BLaER1 (cell line): ENCODE measurements at regions not wholly inside any gene's neighbourhood (a gene's known extent, or its start where the extent isn't known, plus 50 kb on each side); places are given as distances from the start of the nearest gene placed in this dataset.

ENCODE experiments used
- H3K27ac ChIP-seq: shearing (Covaris generic); formaldehyde crosslinking; 2 replicates; pipeline ENCODE4 v1.8.1; 2022
- H3K27me3 ChIP-seq: shearing (Covaris generic); formaldehyde crosslinking; 2 replicates; pipeline ENCODE4 v1.8.1; 2022
- H3K36me3 ChIP-seq: shearing (Covaris generic); formaldehyde crosslinking; 2 replicates; pipeline ENCODE4 v1.8.1; 2022
- H3K4me1 ChIP-seq: shearing (Covaris generic); formaldehyde crosslinking; 2 replicates; pipeline ENCODE4 v1.8.1; 2022
- H3K4me2 ChIP-seq: shearing (Covaris generic); formaldehyde crosslinking; 2 replicates; pipeline ENCODE4 v1.8.1; 2022
- H3K4me3 ChIP-seq: shearing (Covaris generic); formaldehyde crosslinking; 2 replicates; pipeline ENCODE4 v1.8.1; 2022
- H3K9ac ChIP-seq: shearing (Covaris generic); formaldehyde crosslinking; 2 replicates; pipeline ENCODE4 v1.8.1; 2022
- H3K9me3 ChIP-seq: shearing (Covaris generic); formaldehyde crosslinking; 2 replicates; pipeline ENCODE4 v1.8.1; 2022
- H4K20me1 ChIP-seq: shearing (Covaris generic); formaldehyde crosslinking; 2 replicates; pipeline ENCODE4 v1.8.1; 2022
- Cebpa-rat ChIP-seq: shearing (Covaris generic); IDR thresholded peaks from 2 replicates; pipeline ENCODE4 v1.8.1; 2022

DNA sequence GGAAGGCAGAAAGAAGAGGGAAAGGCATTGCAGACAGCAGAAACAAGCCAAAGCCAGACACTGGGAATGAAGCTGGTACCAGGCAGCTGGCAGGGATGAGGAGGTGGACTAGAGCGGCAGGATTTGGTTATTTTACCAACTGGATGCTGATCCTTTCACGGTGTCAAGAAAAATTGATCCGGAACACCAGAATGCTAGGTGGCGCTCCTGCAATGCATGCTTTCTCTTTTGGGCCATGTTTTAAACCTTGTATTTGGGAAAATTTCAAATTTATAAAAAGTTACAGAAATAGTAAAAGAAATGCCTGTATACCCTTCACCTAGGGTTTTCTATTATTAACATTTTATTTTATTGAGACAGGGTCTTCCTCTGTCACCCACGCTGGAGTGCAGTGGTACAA lies 224.7 kb downstream of the SOX9 start:
- no peak overlapping the region for H3K9ac ChIP-seq
- H3K4me2 ChIP-seq: no peak overlapping the region
- no peaks in the 10 kb centered on the region for H3K36me3 ChIP-seq
- H3K4me1 ChIP-seq: no peaks in the 10 kb centered on the region
- H3K9me3 ChIP-seq: no peaks in the 10 kb centered on the region
- no peak for TF ChIP-seq Cebpa-rat
- H3K27ac ChIP-seq: no peak overlapping the region
- no peaks in the 10 kb centered on the region for H3K27me3 ChIP-seq
- H4K20me1 ChIP-seq: no peaks in the 10 kb centered on the region
- no peak overlapping the region for H3K4me3 ChIP-seq

DNA sequence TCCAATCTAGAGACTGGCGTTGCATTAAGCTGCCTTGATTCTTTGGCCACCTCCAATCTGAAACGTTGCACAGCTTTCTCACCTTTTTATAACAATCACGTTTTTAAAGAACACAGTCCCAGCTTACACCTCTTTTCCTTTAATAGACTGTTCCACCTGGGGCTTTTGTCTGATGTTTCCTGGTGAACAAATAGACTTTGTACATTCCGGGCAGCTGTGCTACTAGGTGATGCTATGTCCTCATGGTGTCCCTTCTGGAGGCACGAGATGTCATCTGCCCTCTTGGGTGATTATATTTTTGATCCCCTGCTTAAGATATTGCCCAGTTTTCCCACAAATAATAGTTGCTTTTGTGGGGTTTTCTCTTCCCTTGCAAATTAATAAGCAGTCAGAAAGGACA lies 225.5 kb downstream of the SOX9 start:
- Histone ChIP-seq H4K20me1 (no peaks in the 10 kb centered on the region), H3K4me3 (no peak overlapping the region), H3K9me3 (no peaks in the 10 kb centered on the region), H3K27me3 (no peaks in the 10 kb centered on the region), H3K27ac (no peak overlapping the region), H3K36me3 (no peaks in the 10 kb centered on the region), H3K4me1 (no peaks in the 10 kb centered on the region), H3K4me2 (no peak overlapping the region), H3K9ac (no peak overlapping the region)
- TF ChIP-seq Cebpa-rat: no peak

DNA sequence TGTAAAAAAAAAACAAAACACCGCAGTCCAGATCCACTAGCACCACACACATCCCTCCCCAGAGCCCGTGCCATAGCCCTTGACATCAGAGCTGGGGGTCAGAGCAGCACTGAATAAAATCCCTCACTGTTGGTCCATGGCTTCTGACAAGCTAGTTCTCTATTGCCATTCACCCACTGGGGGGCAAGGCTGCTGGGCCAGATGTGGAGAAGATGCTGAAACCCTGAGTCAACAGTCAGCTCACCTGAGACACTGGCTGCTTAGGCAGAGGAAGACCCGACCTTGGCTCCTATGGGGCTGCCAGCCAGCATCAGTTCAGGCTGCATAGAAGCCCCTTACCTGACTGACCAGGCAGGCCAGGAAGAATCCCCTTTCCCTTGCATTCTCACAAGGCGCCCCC lies 228.2 kb downstream of the SOX9 start:
- no peak for TF ChIP-seq Cebpa-rat
- H3K27ac ChIP-seq: no peak overlapping the region

DNA sequence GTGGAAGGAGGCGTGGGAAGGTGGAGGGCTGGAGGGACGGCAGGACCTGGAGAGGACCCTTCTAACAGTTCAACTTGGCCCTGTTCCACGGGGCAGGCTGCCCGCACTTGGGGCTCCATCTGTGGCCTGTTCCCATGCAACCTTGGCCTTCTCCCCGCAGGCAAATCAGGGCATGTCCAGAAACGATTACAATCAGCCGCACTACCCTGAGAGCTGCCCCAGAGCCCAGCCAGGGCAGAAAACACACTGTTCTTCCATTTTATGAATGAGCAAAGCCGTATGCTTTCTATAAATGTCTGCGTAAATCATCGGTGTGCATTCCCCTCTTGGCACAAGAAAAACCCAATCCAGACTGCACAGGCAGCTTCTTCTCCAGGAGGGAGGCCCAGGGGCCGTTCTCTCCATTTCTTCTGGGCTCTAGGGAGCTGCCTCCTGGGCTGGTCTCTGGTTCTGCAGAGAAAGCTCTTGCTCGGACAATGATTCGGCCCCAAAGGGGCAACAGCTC lies 228.7 kb downstream of the SOX9 start:
- peaks cover 11% of the 10 kb centered on the region for H3K9me3 ChIP-seq
- H3K27ac ChIP-seq: no peak overlapping the region
- H3K36me3 ChIP-seq: no peaks in the 10 kb centered on the region

More for the DNA sequence above, 228.2 kb downstream of the SOX9 start:
- H3K4me2 ChIP-seq: no peak overlapping the region
- no peak overlapping the region for H3K9ac ChIP-seq
- peaks cover 7% of the 10 kb centered on the region for H3K9me3 ChIP-seq
- H3K36me3 ChIP-seq: no peaks in the 10 kb centered on the region
- no peaks in the 10 kb centered on the region for H4K20me1 ChIP-seq
- H3K4me3 ChIP-seq: no peak overlapping the region
- no peaks in the 10 kb centered on the region for H3K4me1 ChIP-seq
- H3K27me3 ChIP-seq: no peaks in the 10 kb centered on the region

DNA sequence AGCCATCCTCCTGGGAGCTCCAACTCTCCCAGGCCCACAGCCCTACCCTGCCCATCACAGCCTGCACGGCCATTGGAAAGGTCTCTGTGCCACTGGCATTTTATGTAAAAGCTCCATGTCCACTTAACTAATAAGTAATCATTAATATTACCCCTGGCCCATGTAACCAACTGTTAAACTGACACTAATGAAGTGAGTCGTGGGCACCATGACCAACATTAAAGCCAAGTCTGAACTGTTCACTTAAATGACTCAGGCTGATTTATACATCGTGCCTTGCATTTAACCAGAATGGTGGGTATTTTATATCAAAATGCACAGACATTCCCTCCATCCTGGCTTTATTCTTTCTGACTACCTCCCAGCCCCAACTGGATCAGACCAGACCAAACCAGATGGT lies 229.3 kb downstream of the SOX9 start:
- Histone ChIP-seq H3K27me3 (no peaks in the 10 kb centered on the region), H3K9ac (no peak overlapping the region), H3K9me3 (peaks cover 11% of the 10 kb centered on the region), H3K4me3 (no peak overlapping the region), H3K4me1 (no peaks in the 10 kb centered on the region), H3K36me3 (no peaks in the 10 kb centered on the region), H3K4me2 (no peak overlapping the region), H3K27ac (no peak overlapping the region), H4K20me1 (no peaks in the 10 kb centered on the region)
- no peak for TF ChIP-seq Cebpa-rat

More for the DNA sequence above, 228.7 kb downstream of the SOX9 start:
- Histone ChIP-seq H3K4me3 (no peak overlapping the region), H3K4me2 (no peak overlapping the region), H4K20me1 (no peaks in the 10 kb centered on the region), H3K27me3 (no peaks in the 10 kb centered on the region), H3K9ac (no peak overlapping the region), H3K4me1 (no peaks in the 10 kb centered on the region)
- TF ChIP-seq Cebpa-rat: no peak

DNA sequence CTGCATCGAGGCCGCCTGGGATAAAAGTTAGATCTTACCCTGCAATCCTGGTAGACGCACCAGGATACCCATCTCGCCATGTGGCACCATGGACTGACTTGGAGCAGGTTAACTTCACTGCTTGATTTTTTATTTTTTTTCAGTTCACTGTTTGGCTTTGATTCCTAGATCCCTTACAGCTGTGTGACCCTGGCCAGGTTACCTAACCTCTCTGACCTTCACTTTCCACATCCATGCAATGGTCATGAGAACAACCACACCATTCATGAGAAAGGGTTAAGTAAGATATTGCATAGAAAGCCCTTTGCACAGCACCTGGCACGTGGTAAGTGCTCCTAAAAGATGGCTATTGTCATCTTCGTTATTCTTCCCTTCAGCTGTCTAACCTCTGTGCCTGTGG lies 230.5 kb downstream of the SOX9 start:
- Histone ChIP-seq H3K27ac (no peak overlapping the region), H3K4me3 (no peak overlapping the region), H3K4me1 (no peaks in the 10 kb centered on the region), H3K4me2 (no peak overlapping the region), H4K20me1 (no peaks in the 10 kb centered on the region), H3K9ac (no peak overlapping the region), H3K9me3 (peaks cover 17% of the 10 kb centered on the region), H3K27me3 (no peaks in the 10 kb centered on the region), H3K36me3 (no peaks in the 10 kb centered on the region)
- no peak for TF ChIP-seq Cebpa-rat

DNA sequence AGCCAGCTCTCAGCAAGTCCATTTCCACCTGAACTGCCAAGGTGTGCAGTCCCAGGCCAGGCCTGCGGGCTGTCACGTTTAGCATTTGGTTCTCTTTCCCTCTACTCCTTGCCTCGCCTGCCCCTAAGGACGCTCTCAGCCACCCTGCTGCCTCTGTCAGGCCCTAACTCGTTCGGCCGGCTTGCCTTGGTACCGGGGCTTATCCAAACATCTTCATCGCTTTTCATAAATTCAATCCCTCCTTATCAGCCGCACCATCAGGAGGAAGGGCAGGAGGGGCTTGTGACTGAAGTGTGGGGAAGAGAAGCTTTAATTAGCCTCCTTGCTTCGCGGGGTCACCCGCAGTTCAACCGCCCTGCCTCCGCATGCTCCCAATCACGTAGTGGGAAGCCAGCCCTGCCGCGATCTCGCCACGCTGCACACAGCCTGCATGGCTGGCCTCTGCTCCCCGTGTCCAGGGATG lies 231.1 kb downstream of the SOX9 start:
- no peak for TF ChIP-seq Cebpa-rat
- no peaks in the 10 kb centered on the region for H4K20me1 ChIP-seq
- H3K36me3 ChIP-seq: no peaks in the 10 kb centered on the region
- no peak overlapping the region for H3K9ac ChIP-seq
- H3K27me3 ChIP-seq: no peaks in the 10 kb centered on the region
- H3K4me2 ChIP-seq: no peak overlapping the region
- no peaks in the 10 kb centered on the region for H3K4me1 ChIP-seq
- H3K9me3 ChIP-seq: peaks cover 17% of the 10 kb centered on the region
- no peak overlapping the region for H3K4me3 ChIP-seq
- H3K27ac ChIP-seq: no peak overlapping the region

DNA sequence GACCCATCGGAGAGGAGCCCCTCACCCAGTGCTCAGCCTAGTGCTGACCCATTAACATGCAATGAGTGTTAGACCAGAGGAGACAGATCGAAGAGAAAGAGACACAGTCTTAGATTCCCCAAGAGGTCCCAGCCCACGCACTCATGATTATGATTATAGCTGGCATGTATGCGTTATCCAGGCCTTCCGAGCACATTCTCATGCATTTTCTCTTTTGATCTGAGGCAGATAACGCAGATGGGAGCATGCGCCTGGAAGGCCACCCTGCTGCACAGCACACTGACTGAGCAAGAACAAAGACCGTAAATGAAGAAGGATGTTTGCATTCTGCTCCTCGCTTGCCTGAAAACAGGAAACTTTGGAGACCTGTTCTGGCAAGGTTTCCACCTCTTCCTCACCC lies 232.7 kb downstream of the SOX9 start:
- Histone ChIP-seq H3K4me2 (no peak overlapping the region), H3K27me3 (no peaks in the 10 kb centered on the region), H3K36me3 (no peaks in the 10 kb centered on the region), H3K27ac (no peak overlapping the region), H4K20me1 (no peaks in the 10 kb centered on the region), H3K4me3 (no peak overlapping the region), H3K9ac (no peak overlapping the region), H3K4me1 (no peaks in the 10 kb centered on the region), H3K9me3 (peaks cover 17% of the 10 kb centered on the region)
- no peak for TF ChIP-seq Cebpa-rat

DNA sequence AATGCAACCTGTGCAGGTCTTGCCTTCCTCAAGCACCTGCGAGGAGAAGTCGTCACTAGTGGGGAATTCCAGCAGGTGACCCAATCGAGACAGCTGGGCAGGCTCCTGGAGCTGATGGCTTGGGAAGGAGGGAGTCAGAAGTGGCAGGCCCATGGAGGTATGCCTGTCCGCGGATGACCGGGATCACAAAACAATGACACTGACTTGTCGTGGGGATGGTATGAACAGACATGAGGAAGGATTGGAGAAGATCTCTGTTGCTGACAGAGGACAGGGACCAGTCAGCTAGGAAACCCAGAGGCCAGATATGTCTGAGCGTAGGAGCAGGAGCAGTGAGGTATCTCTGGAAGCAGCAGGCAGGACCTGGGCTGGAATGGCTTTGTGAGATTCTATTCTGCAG lies 233.3 kb downstream of the SOX9 start:
- H3K27me3 ChIP-seq: no peaks in the 10 kb centered on the region
- no peak overlapping the region for H3K4me2 ChIP-seq
- no peaks in the 10 kb centered on the region for H3K36me3 ChIP-seq
- no peak for TF ChIP-seq Cebpa-rat
- H4K20me1 ChIP-seq: no peaks in the 10 kb centered on the region
- no peak overlapping the region for H3K4me3 ChIP-seq
- peaks cover 17% of the 10 kb centered on the region for H3K9me3 ChIP-seq
- no peak overlapping the region for H3K27ac ChIP-seq
- no peaks in the 10 kb centered on the region for H3K4me1 ChIP-seq
- H3K9ac ChIP-seq: no peak overlapping the region

DNA sequence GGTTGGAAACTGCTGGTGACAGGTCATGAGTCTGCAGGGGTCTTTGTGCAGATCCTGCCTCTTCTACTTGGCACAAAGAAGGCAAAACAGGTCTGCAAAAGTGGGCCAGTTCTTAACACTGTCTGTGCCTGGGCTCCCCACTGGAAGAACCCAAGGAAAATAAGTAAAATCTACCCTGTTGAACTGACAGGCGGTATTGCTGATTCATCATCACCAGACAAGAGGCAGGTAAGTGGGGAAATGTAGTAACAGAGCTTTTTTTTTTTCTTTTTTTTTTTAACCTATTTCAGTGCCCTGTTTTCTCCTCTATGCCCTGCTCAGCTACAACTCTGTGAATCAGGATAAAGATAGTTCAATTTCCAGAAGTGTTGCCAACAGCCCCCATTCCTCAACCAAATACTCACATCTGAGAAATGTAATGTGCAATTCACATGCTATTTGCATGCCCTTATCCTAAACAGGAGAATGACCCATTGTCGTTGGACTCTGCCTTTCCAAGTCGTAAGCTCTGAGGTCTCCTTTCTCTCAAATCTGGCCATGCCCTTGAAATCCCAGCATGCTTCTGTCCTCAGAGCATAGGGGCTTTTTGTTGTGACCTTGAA lies 237.0 kb downstream of the SOX9 start:
- H3K27ac ChIP-seq: no peak overlapping the region
- no peaks in the 10 kb centered on the region for H3K4me1 ChIP-seq
- no peaks in the 10 kb centered on the region for H3K36me3 ChIP-seq
- no peak overlapping the region for H3K4me2 ChIP-seq
- no peaks in the 10 kb centered on the region for H3K27me3 ChIP-seq
- TF ChIP-seq Cebpa-rat: no peak
- H3K4me3 ChIP-seq: no peak overlapping the region
- H4K20me1 ChIP-seq: no peaks in the 10 kb centered on the region
- H3K9me3 ChIP-seq: peaks cover 17% of the 10 kb centered on the region
- H3K9ac ChIP-seq: no peak overlapping the region

DNA sequence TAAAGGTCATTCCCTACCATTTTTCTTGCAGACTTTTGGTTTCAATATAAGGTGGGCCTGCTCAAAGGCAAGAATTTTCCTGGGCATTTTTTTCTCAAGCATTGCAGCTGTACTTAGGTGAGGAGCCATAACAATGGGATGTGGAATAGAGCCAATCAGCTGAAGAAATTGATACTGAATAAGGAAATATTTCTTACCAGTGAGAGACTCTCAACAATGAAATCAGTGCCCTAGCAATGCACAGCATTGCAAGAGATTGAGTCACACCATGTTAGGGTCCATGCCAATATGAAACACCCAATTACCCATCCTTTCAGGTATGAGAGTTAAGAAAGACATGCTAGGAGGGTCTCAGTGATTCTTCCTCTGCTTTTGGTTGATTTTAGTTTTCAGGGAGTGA lies 237.6 kb downstream of the SOX9 start:
- H3K36me3 ChIP-seq: no peaks in the 10 kb centered on the region
- H3K9ac ChIP-seq: no peak overlapping the region

More for the DNA sequence above, 237.6 kb downstream of the SOX9 start:
- H3K27ac ChIP-seq: no peak overlapping the region
- H3K4me2 ChIP-seq: no peak overlapping the region
- peaks cover 15% of the 10 kb centered on the region for H3K9me3 ChIP-seq
- H4K20me1 ChIP-seq: no peaks in the 10 kb centered on the region
- H3K27me3 ChIP-seq: no peaks in the 10 kb centered on the region
- TF ChIP-seq Cebpa-rat: no peak
- H3K4me3 ChIP-seq: no peak overlapping the region
- H3K4me1 ChIP-seq: no peaks in the 10 kb centered on the region
